HEK293 (cell line): ENCODE measurements at regions not wholly inside any gene's neighbourhood (a gene's known extent, or its start where the extent isn't known, plus 50 kb on each side); places are given as distances from the start of the nearest gene placed in this dataset.

Experiments
- CTCF ChIA-PET: fragments of 350-600 bp; formaldehyde crosslinking; extraction: SDS; loops from one replicate; lab custom pipeline; 2021; ENCODE audit warnings: antibody characterized with exemption; lab: Yijun Ruan, JAX
- POLR2A ChIA-PET: fragments of 300-600 bp; formaldehyde crosslinking; extraction: SDS; loops from one replicate; lab custom pipeline; 2020; ENCODE audit warnings: antibody characterized with exemption, inconsistent platforms; lab: Yijun Ruan, JAX
- H3K27ac ChIP-seq: fragments of 200-500 bp; sonication (Bioruptor generic); 2 replicates; pipeline ENCODE4 v1.5.1; 2014; ENCODE audit warnings: low read depth, low read length, control low read depth, inconsistent platforms; ENCODE audit errors: extremely low read depth
- H3K36me3 ChIP-seq, 2 experiments: fragments of 200-500 bp in 1 of 2; sonication (Bioruptor generic) in 1 of 2; 1 replicate in 1 of 2; 2 replicates in 1 of 2; pipeline ENCODE4 v1.5.1; 2014 to 2017; ENCODE audit warnings: inconsistent platforms in 2 of 2, low read length in 2 of 2; ENCODE audit not compliant: control insufficient read depth in 2 of 2, insufficient read depth in 1 of 2
- H3K4me1 ChIP-seq: fragments of 200-500 bp; sonication (Bioruptor generic); 2 replicates; pipeline ENCODE4 v1.5.1; 2014; ENCODE audit warnings: mild to moderate bottlenecking, low read length, inconsistent platforms; ENCODE audit not compliant: control insufficient read depth, insufficient read depth
- H3K4me3 ChIP-seq: 2 replicates; pipeline ENCODE4 v1.5.1; 2011; ENCODE audit warnings: low read depth, mild to moderate bottlenecking, control low read depth, low read length, moderate library complexity
- H3K9me3 ChIP-seq: fragments of 200-500 bp; sonication (Bioruptor generic); 2 replicates; pipeline ENCODE4 v1.5.1; 2014; ENCODE audit warnings: low read depth, low read length, inconsistent platforms; ENCODE audit not compliant: control insufficient read depth, insufficient read depth
- MZF1 ChIP-seq: fragments of 450-650 bp; formaldehyde crosslinking; IDR thresholded peaks from 2 replicates; pipeline ENCODE4 v1.5.1; 2017; ENCODE audit warnings: missing biosample characterization, missing genetic modification characterization, borderline replicate concordance
- SCRT1 ChIP-seq: fragments of 450-650 bp; formaldehyde crosslinking; IDR thresholded peaks from 2 replicates; pipeline ENCODE4 v1.5.1; 2016; ENCODE audit warnings: missing biosample characterization, missing genetic modification characterization, borderline replicate concordance
- ZFP37 ChIP-seq: fragments of 450-650 bp; formaldehyde crosslinking; IDR thresholded peaks from 2 replicates; pipeline ENCODE4 v1.5.1; 2016; ENCODE audit warnings: missing biosample characterization, missing genetic modification characterization
- ZNF133 ChIP-seq: fragments of 450-650 bp; formaldehyde crosslinking; IDR thresholded peaks from 2 replicates; pipeline ENCODE4 v1.5.1; 2016; ENCODE audit warnings: missing biosample characterization, missing genetic modification characterization
- ZNF19 ChIP-seq: fragments of 450-650 bp; formaldehyde crosslinking; IDR thresholded peaks from 2 replicates; pipeline ENCODE4; 2016; ENCODE audit warnings: missing biosample characterization, missing genetic modification characterization, low read depth
- ZNF354C ChIP-seq: fragments of 450-650 bp; formaldehyde crosslinking; IDR thresholded peaks from 2 replicates; pipeline ENCODE4 v1.5.1; 2016; ENCODE audit warnings: missing biosample characterization, missing genetic modification characterization, low read depth, borderline replicate concordance
- ZNF530 ChIP-seq: fragments of 450-650 bp; formaldehyde crosslinking; IDR thresholded peaks from 2 replicates; pipeline ENCODE4 v1.5.1; 2016; ENCODE audit warnings: low read depth, missing biosample characterization, missing genetic modification characterization
- ZNF571 ChIP-seq: fragments of 450-650 bp; formaldehyde crosslinking; IDR thresholded peaks from 2 replicates; pipeline ENCODE4 v1.5.0; 2017; ENCODE audit warnings: missing biosample characterization, missing genetic modification characterization
- ZNF585B ChIP-seq: fragments of 450-650 bp; formaldehyde crosslinking; IDR thresholded peaks from 2 replicates; pipeline ENCODE4 v1.5.1; 2016; ENCODE audit warnings: missing biosample characterization, missing genetic modification characterization
- ZNF610 ChIP-seq: fragments of 450-650 bp; formaldehyde crosslinking; IDR thresholded peaks from 2 replicates; pipeline ENCODE4 v1.5.1; 2016; ENCODE audit warnings: missing biosample characterization, missing genetic modification characterization, borderline replicate concordance
- ZNF623 ChIP-seq: fragments of 450-650 bp; formaldehyde crosslinking; IDR thresholded peaks from 2 replicates; pipeline ENCODE4 v1.5.1; 2016; ENCODE audit warnings: missing biosample characterization, missing genetic modification characterization
- ZNF747 ChIP-seq: fragments of 450-650 bp; formaldehyde crosslinking; IDR thresholded peaks from 2 replicates; pipeline ENCODE4 v1.5.1; 2016; ENCODE audit warnings: missing biosample characterization, missing genetic modification characterization
- ZXDB ChIP-seq: fragments of 450-650 bp; formaldehyde crosslinking; IDR thresholded peaks from 2 replicates; pipeline ENCODE4 v1.5.1; 2016; ENCODE audit warnings: missing biosample characterization, missing genetic modification characterization
- TF ChIP-seq, protein P1 (sequence below): fragments of 450-650 bp; formaldehyde crosslinking; IDR thresholded peaks from 2 replicates; pipeline ENCODE4 v1.5.1; 2017; ENCODE audit warnings: missing biosample characterization, missing genetic modification characterization
- TF ChIP-seq, protein P2 (sequence below): fragments of 450-650 bp; formaldehyde crosslinking; IDR thresholded peaks from 2 replicates; pipeline ENCODE4 v1.5.1; 2016; ENCODE audit warnings: missing biosample characterization, missing genetic modification characterization
- TF ChIP-seq, protein P3 (sequence below): fragments of 450-650 bp; formaldehyde crosslinking; IDR thresholded peaks from 2 replicates; pipeline ENCODE4 v1.5.1; 2016; ENCODE audit warnings: missing biosample characterization, missing genetic modification characterization
- TF ChIP-seq, protein P4 (sequence below): fragments of 450-650 bp; formaldehyde crosslinking; IDR thresholded peaks from 2 replicates; pipeline ENCODE4 v1.5.1; 2016; ENCODE audit warnings: missing biosample characterization, missing genetic modification characterization, borderline replicate concordance
- TF ChIP-seq, protein P5 (sequence below): fragments of 450-650 bp; formaldehyde crosslinking; IDR thresholded peaks from 2 replicates; pipeline ENCODE4 v1.5.1; 2016; ENCODE audit warnings: missing biosample characterization, missing genetic modification characterization
- TF ChIP-seq, protein P6 (sequence below): fragments of 450-650 bp; formaldehyde crosslinking; IDR thresholded peaks from 2 replicates; pipeline ENCODE4 v1.5.1; 2016; ENCODE audit warnings: missing biosample characterization, missing genetic modification characterization
- TF ChIP-seq, protein P7 (sequence below): fragments of 450-650 bp; formaldehyde crosslinking; IDR thresholded peaks from 2 replicates; pipeline ENCODE4 v1.5.1; 2017; ENCODE audit warnings: missing biosample characterization, missing genetic modification characterization

DNA sequence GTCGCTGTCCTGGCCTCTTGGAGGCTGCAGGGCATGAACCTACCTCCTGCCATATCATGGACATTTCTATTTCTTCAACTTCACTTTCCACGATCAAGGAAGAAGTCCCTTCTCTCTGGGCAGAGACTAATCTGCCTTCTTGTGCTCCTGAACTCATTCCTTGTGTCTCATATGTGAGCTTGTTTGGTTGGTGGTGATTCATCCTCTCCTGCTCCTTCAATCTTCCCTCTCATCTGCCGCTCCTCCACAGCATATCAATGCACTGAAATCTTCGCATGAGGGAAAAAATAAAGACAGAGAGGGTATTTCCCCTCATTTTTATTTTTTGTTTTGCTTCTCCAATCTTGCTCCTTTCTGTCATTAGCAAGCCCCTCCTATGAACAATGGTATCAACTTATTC, 571.7 kb upstream of the GOT2 start (continued):
- TF ChIP-seq, protein P1, sequence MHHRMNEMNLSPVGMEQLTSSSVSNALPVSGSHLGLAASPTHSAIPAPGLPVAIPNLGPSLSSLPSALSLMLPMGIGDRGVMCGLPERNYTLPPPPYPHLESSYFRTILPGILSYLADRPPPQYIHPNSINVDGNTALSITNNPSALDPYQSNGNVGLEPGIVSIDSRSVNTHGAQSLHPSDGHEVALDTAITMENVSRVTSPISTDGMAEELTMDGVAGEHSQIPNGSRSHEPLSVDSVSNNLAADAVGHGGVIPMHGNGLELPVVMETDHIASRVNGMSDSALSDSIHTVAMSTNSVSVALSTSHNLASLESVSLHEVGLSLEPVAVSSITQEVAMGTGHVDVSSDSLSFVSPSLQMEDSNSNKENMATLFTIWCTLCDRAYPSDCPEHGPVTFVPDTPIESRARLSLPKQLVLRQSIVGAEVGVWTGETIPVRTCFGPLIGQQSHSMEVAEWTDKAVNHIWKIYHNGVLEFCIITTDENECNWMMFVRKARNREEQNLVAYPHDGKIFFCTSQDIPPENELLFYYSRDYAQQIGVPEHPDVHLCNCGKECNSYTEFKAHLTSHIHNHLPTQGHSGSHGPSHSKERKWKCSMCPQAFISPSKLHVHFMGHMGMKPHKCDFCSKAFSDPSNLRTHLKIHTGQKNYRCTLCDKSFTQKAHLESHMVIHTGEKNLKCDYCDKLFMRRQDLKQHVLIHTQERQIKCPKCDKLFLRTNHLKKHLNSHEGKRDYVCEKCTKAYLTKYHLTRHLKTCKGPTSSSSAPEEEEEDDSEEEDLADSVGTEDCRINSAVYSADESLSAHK (tag by site-specific recombination): no peak
- TF ChIP-seq, protein P2, sequence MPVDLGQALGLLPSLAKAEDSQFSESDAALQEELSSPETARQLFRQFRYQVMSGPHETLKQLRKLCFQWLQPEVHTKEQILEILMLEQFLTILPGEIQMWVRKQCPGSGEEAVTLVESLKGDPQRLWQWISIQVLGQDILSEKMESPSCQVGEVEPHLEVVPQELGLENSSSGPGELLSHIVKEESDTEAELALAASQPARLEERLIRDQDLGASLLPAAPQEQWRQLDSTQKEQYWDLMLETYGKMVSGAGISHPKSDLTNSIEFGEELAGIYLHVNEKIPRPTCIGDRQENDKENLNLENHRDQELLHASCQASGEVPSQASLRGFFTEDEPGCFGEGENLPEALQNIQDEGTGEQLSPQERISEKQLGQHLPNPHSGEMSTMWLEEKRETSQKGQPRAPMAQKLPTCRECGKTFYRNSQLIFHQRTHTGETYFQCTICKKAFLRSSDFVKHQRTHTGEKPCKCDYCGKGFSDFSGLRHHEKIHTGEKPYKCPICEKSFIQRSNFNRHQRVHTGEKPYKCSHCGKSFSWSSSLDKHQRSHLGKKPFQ (tag by site-specific recombination): no peak
- TF ChIP-seq, protein P3, sequence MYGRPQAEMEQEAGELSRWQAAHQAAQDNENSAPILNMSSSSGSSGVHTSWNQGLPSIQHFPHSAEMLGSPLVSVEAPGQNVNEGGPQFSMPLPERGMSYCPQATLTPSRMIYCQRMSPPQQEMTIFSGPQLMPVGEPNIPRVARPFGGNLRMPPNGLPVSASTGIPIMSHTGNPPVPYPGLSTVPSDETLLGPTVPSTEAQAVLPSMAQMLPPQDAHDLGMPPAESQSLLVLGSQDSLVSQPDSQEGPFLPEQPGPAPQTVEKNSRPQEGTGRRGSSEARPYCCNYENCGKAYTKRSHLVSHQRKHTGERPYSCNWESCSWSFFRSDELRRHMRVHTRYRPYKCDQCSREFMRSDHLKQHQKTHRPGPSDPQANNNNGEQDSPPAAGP: no peak
- no peak for TF ChIP-seq ZNF585B (tag by site-specific recombination)
- TF ChIP-seq ZNF354C (tag by site-specific recombination): no peak

DNA sequence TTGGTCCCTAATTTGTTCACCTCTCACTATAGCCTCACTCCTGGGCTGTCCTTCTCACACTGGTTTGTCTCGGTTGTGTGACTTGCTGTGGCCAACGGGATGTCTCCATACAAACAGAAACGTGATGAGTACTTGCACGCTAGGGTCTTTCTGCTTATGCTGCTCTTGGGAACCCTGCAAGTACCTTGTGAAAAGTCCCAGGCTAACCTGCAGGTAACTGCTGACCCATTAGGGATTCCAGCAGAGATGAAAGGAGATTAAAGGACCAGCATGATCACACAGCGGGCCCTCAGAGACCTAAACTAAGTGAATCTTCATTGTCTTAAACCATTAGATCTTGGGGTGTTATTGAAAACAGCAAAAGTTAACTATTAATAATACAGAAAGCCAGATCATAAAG, 562.8 kb upstream of the GOT2 start:
- Histone ChIP-seq H3K4me1 (no peaks in the 10 kb centered on the region), H3K27ac (no peak overlapping the region), H3K36me3 (no peaks in the 10 kb centered on the region), H3K9me3 (no peaks in the 10 kb centered on the region), H3K4me3 (no peak overlapping the region)
- ChIA-PET CTCF (no interaction called here), POLR2A (no interaction called here)
- TF ChIP-seq ZNF19 (tag by site-specific recombination) (no peak), ZNF133 (tag by site-specific recombination) (no peak), MZF1 (no peak), ZNF571 (tag by site-specific recombination) (no peak), SCRT1 (tag by site-specific recombination) (no peak), ZNF610 (no peak), ZNF747 (tag by site-specific recombination) (no peak), ZXDB (tag by site-specific recombination) (no peak), ZFP37 (tag by site-specific recombination) (no peak), ZNF623 (tag by site-specific recombination) (no peak), ZNF530 (no peak)
- TF ChIP-seq, protein P4, sequence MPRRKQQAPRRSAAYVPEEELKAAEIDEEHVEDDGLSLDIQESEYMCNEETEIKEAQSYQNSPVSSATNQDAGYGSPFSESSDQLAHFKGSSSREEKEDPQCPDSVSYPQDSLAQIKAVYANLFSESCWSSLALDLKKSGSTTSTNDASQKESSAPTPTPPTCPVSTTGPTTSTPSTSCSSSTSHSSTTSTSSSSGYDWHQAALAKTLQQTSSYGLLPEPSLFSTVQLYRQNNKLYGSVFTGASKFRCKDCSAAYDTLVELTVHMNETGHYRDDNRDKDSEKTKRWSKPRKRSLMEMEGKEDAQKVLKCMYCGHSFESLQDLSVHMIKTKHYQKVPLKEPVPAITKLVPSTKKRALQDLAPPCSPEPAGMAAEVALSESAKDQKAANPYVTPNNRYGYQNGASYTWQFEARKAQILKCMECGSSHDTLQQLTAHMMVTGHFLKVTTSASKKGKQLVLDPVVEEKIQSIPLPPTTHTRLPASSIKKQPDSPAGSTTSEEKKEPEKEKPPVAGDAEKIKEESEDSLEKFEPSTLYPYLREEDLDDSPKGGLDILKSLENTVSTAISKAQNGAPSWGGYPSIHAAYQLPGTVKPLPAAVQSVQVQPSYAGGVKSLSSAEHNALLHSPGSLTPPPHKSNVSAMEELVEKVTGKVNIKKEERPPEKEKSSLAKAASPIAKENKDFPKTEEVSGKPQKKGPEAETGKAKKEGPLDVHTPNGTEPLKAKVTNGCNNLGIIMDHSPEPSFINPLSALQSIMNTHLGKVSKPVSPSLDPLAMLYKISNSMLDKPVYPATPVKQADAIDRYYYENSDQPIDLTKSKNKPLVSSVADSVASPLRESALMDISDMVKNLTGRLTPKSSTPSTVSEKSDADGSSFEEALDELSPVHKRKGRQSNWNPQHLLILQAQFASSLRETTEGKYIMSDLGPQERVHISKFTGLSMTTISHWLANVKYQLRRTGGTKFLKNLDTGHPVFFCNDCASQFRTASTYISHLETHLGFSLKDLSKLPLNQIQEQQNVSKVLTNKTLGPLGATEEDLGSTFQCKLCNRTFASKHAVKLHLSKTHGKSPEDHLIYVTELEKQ (tag by site-specific recombination): no peak
- TF ChIP-seq, protein P5, sequence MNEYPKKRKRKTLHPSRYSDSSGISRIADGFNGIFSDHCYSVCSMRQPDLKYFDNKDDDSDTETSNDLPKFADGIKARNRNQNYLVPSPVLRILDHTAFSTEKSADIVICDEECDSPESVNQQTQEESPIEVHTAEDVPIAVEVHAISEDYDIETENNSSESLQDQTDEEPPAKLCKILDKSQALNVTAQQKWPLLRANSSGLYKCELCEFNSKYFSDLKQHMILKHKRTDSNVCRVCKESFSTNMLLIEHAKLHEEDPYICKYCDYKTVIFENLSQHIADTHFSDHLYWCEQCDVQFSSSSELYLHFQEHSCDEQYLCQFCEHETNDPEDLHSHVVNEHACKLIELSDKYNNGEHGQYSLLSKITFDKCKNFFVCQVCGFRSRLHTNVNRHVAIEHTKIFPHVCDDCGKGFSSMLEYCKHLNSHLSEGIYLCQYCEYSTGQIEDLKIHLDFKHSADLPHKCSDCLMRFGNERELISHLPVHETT: no peak
- TF ChIP-seq, protein P6, sequence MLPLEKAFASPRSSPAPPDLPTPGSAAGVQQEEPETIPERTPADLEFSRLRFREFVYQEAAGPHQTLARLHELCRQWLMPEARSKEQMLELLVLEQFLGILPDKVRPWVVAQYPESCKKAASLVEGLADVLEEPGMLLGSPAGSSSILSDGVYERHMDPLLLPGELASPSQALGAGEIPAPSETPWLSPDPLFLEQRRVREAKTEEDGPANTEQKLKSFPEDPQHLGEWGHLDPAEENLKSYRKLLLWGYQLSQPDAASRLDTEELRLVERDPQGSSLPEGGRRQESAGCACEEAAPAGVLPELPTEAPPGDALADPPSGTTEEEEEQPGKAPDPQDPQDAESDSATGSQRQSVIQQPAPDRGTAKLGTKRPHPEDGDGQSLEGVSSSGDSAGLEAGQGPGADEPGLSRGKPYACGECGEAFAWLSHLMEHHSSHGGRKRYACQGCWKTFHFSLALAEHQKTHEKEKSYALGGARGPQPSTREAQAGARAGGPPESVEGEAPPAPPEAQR: no peak
- TF ChIP-seq, protein P7, sequence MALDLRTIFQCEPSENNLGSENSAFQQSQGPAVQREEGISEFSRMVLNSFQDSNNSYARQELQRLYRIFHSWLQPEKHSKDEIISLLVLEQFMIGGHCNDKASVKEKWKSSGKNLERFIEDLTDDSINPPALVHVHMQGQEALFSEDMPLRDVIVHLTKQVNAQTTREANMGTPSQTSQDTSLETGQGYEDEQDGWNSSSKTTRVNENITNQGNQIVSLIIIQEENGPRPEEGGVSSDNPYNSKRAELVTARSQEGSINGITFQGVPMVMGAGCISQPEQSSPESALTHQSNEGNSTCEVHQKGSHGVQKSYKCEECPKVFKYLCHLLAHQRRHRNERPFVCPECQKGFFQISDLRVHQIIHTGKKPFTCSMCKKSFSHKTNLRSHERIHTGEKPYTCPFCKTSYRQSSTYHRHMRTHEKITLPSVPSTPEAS: no peak
